ENCODE measurements at regions not wholly inside any gene's neighbourhood (a gene's known extent, or its start where the extent isn't known, plus 50 kb on each side); places are given as distances from the start of the nearest gene placed in this dataset.

GRCh38 chr1:192100686-192101468 is 57.4 kb upstream of the RGS18 start:
- TF ChIP-seq POLR2A (IDR thresholded peaks at IDR 0.05; ENCODE audit: low read depth) (no peak), CTCF (IDR thresholded peaks at IDR 0.05) (no peak), POLR2AphosphoS5 (IDR thresholded peaks at IDR 0.05) (no peak), EP300 (IDR thresholded peaks at IDR 0.05) (no peak)
